Naive B cell (primary cell): ENCODE measurements at regions not wholly inside any gene's neighbourhood (a gene's known extent, or its start where the extent isn't known, plus 50 kb on each side); places are given as distances from the start of the nearest gene placed in this dataset.

ENCODE experiments used
- ATAC-seq, 2 donors: fragments of 150-1000 bp; cut with Tn5 transposase; 2 replicates each; pipeline ENCODE4 v1.10.0; 2021; ENCODE audit warnings: low read depth in 2 of 2, mild to moderate bottlenecking in 2 of 2, moderate library complexity in 2 of 2
- DNase-seq: peaks from one replicate; pipeline ENCODE4 v3.0.0; 2022
- H3K27ac Mint-ChIP-seq, 6 donors: one replicate each; pipeline ENCODE4 v1.8.0; 2020 to 2022; ENCODE audit warnings: mild to moderate bottlenecking in 6 of 6, mixed read lengths in 6 of 6, moderate library complexity in 5 of 6, inconsistent platforms in 2 of 6
- H3K27me3 Mint-ChIP-seq, 3 donors: one replicate each; pipeline ENCODE4 v1.8.0; 2021 to 2022; ENCODE audit warnings: mixed read lengths in 3 of 3, mild to moderate bottlenecking in 1 of 3
- H3K36me3 Mint-ChIP-seq, 2 donors: one replicate each; pipeline ENCODE4 v1.8.0; 2020 to 2022; ENCODE audit warnings: mixed read lengths in 2 of 2, inconsistent platforms in 1 of 2, mild to moderate bottlenecking in 1 of 2
- H3K4me1 Mint-ChIP-seq, 3 donors: one replicate each; pipeline ENCODE4 v1.8.0; 2020 to 2022; ENCODE audit warnings: mixed read lengths in 3 of 3, inconsistent platforms in 1 of 3, mild to moderate bottlenecking in 1 of 3, moderate library complexity in 1 of 3
- H3K4me3 Mint-ChIP-seq, 8 donors: one replicate each; pipeline ENCODE4 v1.8.0; 2020 to 2022; ENCODE audit warnings: mild to moderate bottlenecking in 8 of 8, mixed read lengths in 8 of 8, moderate library complexity in 8 of 8, inconsistent platforms in 2 of 8
- H3K9me3 Mint-ChIP-seq, 7 donors: one replicate each; pipeline ENCODE4 v1.8.0; 2020 to 2022; ENCODE audit warnings: mixed read lengths in 7 of 7, mild to moderate bottlenecking in 5 of 7, inconsistent platforms in 2 of 7, moderate library complexity in 1 of 7

DNA sequence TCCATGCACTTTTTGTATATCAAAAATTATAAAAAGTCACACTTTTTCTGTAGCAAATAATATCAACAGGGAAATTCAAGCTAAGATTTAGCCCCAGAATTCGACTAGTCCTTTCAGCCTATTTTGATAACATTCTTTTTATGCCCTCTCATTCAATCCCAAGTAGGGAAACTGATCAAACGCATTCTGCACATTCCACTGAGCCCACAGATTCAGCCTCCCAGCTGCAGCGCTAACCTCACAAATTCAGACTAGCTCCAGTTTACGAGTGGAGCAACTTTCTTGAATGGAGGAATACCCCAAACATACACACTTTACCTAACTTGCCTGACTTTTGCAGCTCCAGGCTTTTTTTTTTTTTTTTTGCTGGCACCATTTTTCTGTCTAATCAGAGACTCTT, 70.3 kb upstream of the HEY2 start:
- H3K27me3 Mint-ChIP-seq = peaks cover 9 to 22% (median 20%) of the 10 kb centered on the region in 3 donors
- ATAC-seq (no peak), DNase-seq (no peak)
- H3K9me3 Mint-ChIP-seq = peaks cover 0 to 14% (median 0%) of the 10 kb centered on the region in 7 donors
- no peak overlapping the region for H3K4me3 Mint-ChIP-seq
- H3K27ac Mint-ChIP-seq = no peak overlapping the region
- H3K36me3 Mint-ChIP-seq = no peaks in the 10 kb centered on the region
- H3K4me1 Mint-ChIP-seq = peaks cover 0 to 4% (median 0%) of the 10 kb centered on the region in 3 donors

DNA sequence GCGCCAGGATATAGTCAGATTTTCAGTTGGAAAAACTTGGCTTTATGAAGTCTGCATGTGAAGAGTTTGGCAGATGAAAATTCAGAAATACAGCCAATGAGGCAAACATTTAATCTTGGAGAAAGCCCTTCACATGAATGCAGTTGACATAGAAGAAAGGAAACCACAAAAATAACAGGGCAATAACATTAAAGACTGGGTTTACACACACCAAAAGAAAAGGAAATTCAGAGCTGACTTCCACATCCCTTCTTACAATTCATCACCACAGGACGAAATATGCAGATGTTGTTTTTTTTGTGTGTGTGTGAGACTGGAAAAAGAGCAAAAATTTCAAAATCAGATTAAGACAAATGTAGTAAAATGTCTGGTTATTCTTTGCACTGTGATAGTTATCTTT, 69.8 kb upstream of the HEY2 start:
- Mint-ChIP-seq H3K36me3 (no peaks in the 10 kb centered on the region), H3K27me3 (peaks cover 9 to 22% (median 18%) of the 10 kb centered on the region in 3 donors), H3K4me3 (no peak overlapping the region), H3K4me1 (peaks cover 0 to 4% (median 0%) of the 10 kb centered on the region in 3 donors), H3K9me3 (peaks cover 0 to 14% (median 0%) of the 10 kb centered on the region in 7 donors), H3K27ac (peak overlapping the region in 1 of 6 donors; percentile 44)
- DNase-seq (no peak), ATAC-seq (no peak)

DNA sequence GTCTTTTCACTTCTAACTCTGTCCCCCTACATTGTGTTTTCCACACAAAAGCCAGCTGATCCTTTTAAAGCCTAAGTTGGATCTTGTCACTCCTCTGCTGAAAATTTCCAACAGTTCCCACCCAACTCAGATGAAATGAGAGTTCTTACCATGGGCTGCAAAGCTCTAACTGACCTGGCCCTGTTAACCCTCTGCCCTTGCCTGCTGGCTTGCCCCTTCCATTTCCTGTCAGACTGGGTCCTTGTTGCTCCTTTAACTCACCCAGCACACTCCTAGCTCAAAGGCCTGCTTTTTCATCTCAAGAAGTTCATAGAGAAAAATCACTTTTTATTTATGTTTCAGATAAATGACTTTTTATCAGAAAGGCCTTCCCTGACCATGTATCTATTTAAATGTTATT, 66.5 kb upstream of the HEY2 start:
- Mint-ChIP-seq H3K4me1 (peaks cover 0 to 4% (median 0%) of the 10 kb centered on the region in 3 donors), H3K27me3 (peaks cover 11 to 16% (median 14%) of the 10 kb centered on the region in 3 donors), H3K9me3 (peaks cover 0 to 25% (median 12%) of the 10 kb centered on the region in 7 donors), H3K27ac (no peak overlapping the region), H3K4me3 (no peak overlapping the region), H3K36me3 (no peaks in the 10 kb centered on the region)
- ATAC-seq (no peak), DNase-seq (no peak)

DNA sequence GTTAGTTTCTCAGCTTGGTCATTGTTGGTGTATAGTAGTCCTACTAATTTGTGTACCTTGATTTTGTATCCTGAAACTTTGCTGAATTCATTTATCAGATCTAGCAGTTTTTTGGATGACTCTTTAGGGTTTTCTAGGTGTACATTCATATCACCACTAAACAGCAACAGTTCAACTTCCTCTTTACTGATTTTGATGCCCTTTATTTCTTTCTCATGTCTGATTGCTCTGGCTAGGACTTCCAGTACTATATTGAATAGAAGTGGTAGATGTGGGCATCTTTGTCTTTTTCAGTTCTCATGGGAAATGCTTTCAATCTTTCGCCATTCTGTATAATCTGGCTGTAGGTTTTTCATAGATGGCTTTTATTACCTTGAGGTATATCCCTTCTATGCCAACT, 61.3 kb upstream of the HEY2 start:
- Mint-ChIP-seq H3K4me3 (no peak overlapping the region), H3K36me3 (peaks cover 0 to 9% of the 10 kb centered on the region in 2 donors), H3K9me3 (peaks cover 13 to 68% (median 31%) of the 10 kb centered on the region in 7 donors), H3K27me3 (peaks cover 11 to 38% (median 35%) of the 10 kb centered on the region in 3 donors), H3K4me1 (no peaks in the 10 kb centered on the region), H3K27ac (no peak overlapping the region)
- no peak for ATAC-seq
- no peak for DNase-seq

GRCh38 chr6:125693480-125693879, 56.0 kb upstream of the HEY2 start:
- H3K9me3 Mint-ChIP-seq = peaks cover 17 to 50% (median 32%) of the 10 kb centered on the region in 7 donors
- peaks cover 0 to 5% (median 0%) of the 10 kb centered on the region in 3 donors for H3K4me1 Mint-ChIP-seq
- peaks cover 0 to 46% (median 30%) of the 10 kb centered on the region in 3 donors for H3K27me3 Mint-ChIP-seq
- ATAC-seq (no peak), DNase-seq (no peak)
- no peak overlapping the region for H3K4me3 Mint-ChIP-seq
- H3K27ac Mint-ChIP-seq = no peak overlapping the region
- peaks cover 0 to 9% of the 10 kb centered on the region in 2 donors for H3K36me3 Mint-ChIP-seq

DNA sequence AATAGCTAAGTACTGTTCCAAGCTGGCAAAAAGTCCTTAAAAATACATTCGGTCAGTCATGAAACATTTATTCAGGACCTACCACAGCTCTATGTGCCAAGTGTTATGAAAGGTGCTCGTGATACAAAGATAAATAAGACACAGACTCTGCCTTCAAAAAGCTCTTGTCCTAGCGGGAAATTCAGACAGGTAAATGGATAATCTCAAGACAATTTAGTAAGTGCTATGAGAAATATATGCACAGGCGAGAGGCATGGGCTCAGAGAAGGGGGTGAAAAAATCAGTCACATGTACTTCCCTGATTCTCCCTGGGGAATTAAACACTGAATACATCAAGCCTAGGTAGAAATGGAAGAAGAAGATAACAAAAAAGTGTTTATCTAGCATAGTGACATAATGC, 49.8 kb upstream of the HEY2 start:
- peaks cover 3 to 7% (median 6%) of the 10 kb centered on the region in 3 donors for H3K4me1 Mint-ChIP-seq
- DNase-seq = peak; percentile 16
- peak overlapping the region in 1 of 6 donors; percentile 10 for H3K27ac Mint-ChIP-seq
- peaks cover 0 to 10% (median 5%) of the 10 kb centered on the region in 7 donors for H3K9me3 Mint-ChIP-seq
- no peaks in the 10 kb centered on the region for H3K36me3 Mint-ChIP-seq
- no peak overlapping the region for H3K4me3 Mint-ChIP-seq
- H3K27me3 Mint-ChIP-seq = peaks cover 0 to 12% (median 5%) of the 10 kb centered on the region in 3 donors
- ATAC-seq = peak; percentile 63 to 86
